PC-9 (cell line): ENCODE measurements at regions not wholly inside any gene's neighbourhood (a gene's known extent, or its start where the extent isn't known, plus 50 kb on each side); places are given as distances from the start of the nearest gene placed in this dataset.

ENCODE experiments used
- CTCF ChIP-seq: fragments of 200-600 bp; sonication (generic); conservative IDR thresholded peaks from 2 replicates; pipeline ENCODE4 v1.6.1; 2017; ENCODE audit warnings: mixed run types, antibody characterized with exemption, mild to moderate bottlenecking, moderate library complexity
- EZH2 ChIP-seq: fragments of 200-600 bp; sonication (generic); IDR thresholded peaks from 2 replicates; pipeline ENCODE4 v1.8.0; 2017; ENCODE audit warnings: antibody characterized with exemption, low read depth

GRCh38 chr7:113170591-113170990, 52.2 kb upstream of the SMIM30 start:
- TF ChIP-seq CTCF, result no peak
- TF ChIP-seq EZH2, result no peak
